ENCODE measurements at regions not wholly inside any gene's neighbourhood (a gene's known extent, or its start where the extent isn't known, plus 50 kb on each side); places are given as distances from the start of the nearest gene placed in this dataset.
"Not testable (repeated sequence)": the region's sequence is repeated elsewhere in the genome, so short reads cannot be mapped to it uniquely, and the experiment has no call there.

GRCh38 chr7:37598824-37599223 lies 84.7 kb upstream of the GPR141 start:
- peaks cover 15% of the 10 kb centered on the region for H3K9me3 Mint-ChIP-seq
- H3K4me3 Mint-ChIP-seq, result no peak overlapping the region
- H3K4me1 Mint-ChIP-seq (ENCODE audit: low read depth), result no peaks in the 10 kb centered on the region

GRCh38 chr7:37601321-37601720 lies 82.2 kb upstream of the GPR141 start:
- H3K36me3 Mint-ChIP-seq (ENCODE audit: low read depth), result no peaks in the 10 kb centered on the region
- no peaks in the 10 kb centered on the region for H3K4me1 Mint-ChIP-seq (ENCODE audit: low read depth)
- peaks cover 5% of the 10 kb centered on the region for H3K9me3 Mint-ChIP-seq
- intact Hi-C loops (cut with micrococcal nuclease), result no loop called here
- H3K27me3 Mint-ChIP-seq, result no peaks in the 10 kb centered on the region
- H3K4me3 Mint-ChIP-seq, result no peak overlapping the region
- H3K27ac Mint-ChIP-seq, result no peak overlapping the region

More at GRCh38 chr7:37598824-37599223, 84.7 kb upstream of the GPR141 start:
- intact Hi-C loops (cut with micrococcal nuclease), result no loop called here
- no peaks in the 10 kb centered on the region for H3K27me3 Mint-ChIP-seq
- H3K36me3 Mint-ChIP-seq (ENCODE audit: low read depth), result no peaks in the 10 kb centered on the region
- H3K27ac Mint-ChIP-seq, result no peak overlapping the region

- Mint-ChIP-seq H3K27ac (no peak overlapping the region), H3K9me3 (peaks cover 1% of the 10 kb centered on the region), H3K27me3 (no peaks in the 10 kb centered on the region), H3K4me3 (no peak overlapping the region), H3K36me3 (ENCODE audit: low read depth) (no peaks in the 10 kb centered on the region), H3K4me1 (ENCODE audit: low read depth) (no peaks in the 10 kb centered on the region)
- intact Hi-C loops (cut with micrococcal nuclease), result no loop called here
Measured at GRCh38 chr7:37604078-37604477, 79.5 kb upstream of the GPR141 start.

GRCh38 chr7:37617406-37617805 lies 66.2 kb upstream of the GPR141 start:
- H3K27ac Mint-ChIP-seq; H3K9me3 Mint-ChIP-seq; H3K36me3 Mint-ChIP-seq (ENCODE audit: low read depth); H3K4me3 Mint-ChIP-seq; H3K27me3 Mint-ChIP-seq; H3K4me1 Mint-ChIP-seq (ENCODE audit: low read depth); intact Hi-C loops (cut with micrococcal nuclease): not testable (repeated sequence)

DNA sequence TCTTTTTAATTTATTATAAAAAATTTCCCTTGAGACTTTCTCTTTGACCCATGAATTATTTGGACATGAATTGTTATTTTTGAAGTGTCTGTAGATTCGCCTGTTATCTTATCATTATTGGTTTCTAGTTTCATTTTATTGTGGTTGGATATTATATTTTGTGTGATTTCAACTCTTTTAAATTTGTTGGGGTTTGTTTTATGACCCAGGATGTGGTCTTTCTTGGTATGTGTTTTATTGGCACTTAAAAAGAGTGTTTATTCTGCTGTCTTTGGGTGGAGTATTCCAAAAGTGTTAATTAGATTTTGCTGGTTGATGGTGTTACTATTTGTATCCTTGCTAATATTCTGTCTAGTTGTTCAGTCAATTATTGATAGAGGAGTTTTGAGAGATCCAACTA lies 50.5 kb upstream of the GPR141 start:
- no peak overlapping the region for H3K27ac Mint-ChIP-seq
- H3K4me1 Mint-ChIP-seq (ENCODE audit: low read depth), result no peaks in the 10 kb centered on the region
- intact Hi-C loops (cut with micrococcal nuclease), result no loop called here
- no peaks in the 10 kb centered on the region for H3K27me3 Mint-ChIP-seq
- H3K4me3 Mint-ChIP-seq, result no peak overlapping the region
- H3K9me3 Mint-ChIP-seq, result peaks cover 24% of the 10 kb centered on the region
- H3K36me3 Mint-ChIP-seq (ENCODE audit: low read depth), result no peaks in the 10 kb centered on the region

All from dendritic cell treated with granulocyte-macrophage colony-stimulating factor and Interleukin-4, amounts not matched to agents 40 ng/mL and 50 ng/mL, for 4 days (primary cell).